MCF 10A (cell line): ENCODE measurements at regions not wholly inside any gene's neighbourhood (a gene's known extent, or its start where the extent isn't known, plus 50 kb on each side); places are given as distances from the start of the nearest gene placed in this dataset.
"Not testable (repeated sequence)": the region's sequence is repeated elsewhere in the genome, so short reads cannot be mapped to it uniquely, and the experiment has no call there.

Experiments used
- BruUV-seq: library from RNA; stranded (reverse); fragments of 400-500 nt; replicated peaks from 2 replicates; lab custom pipeline; 2021; lab: Mats Ljungman, UMichigan
- CTCF ChIA-PET: fragments of 300-600 bp; sonication (Branson Sonifier 250); formaldehyde crosslinking; extraction: SDS; loops from one replicate; lab custom pipeline; 2021; ENCODE audit warnings: antibody characterized with exemption, inconsistent platforms; lab: Yijun Ruan, JAX
- POLR2A ChIA-PET: fragments of 300-600, 350-650 bp; sonication (Branson Sonifier 250); formaldehyde crosslinking; extraction: SDS; loops from one replicate; lab custom pipeline; 2020; ENCODE audit warnings: antibody characterized with exemption, inconsistent platforms; lab: Yijun Ruan, JAX
- DNase-seq: peaks from one replicate; pipeline ENCODE4 v3.0.0-alpha.2; 2018; ENCODE audit not compliant: unreplicated experiment
- H3K27ac Mint-ChIP-seq: one replicate; pipeline ENCODE4 v1.8.0; 2022; ENCODE audit warnings: mild to moderate bottlenecking, low read depth, mixed read lengths; ENCODE audit not compliant: unreplicated experiment
- H3K27me3 Mint-ChIP-seq: one replicate; pipeline ENCODE4 v1.8.0; 2022; ENCODE audit warnings: mixed read lengths; ENCODE audit not compliant: insufficient read depth, unreplicated experiment
- H3K36me3 Mint-ChIP-seq: one replicate; pipeline ENCODE4 v1.8.0; 2022; ENCODE audit warnings: mild to moderate bottlenecking, moderate library complexity, mixed read lengths; ENCODE audit not compliant: insufficient read depth, unreplicated experiment
- H3K4me1 Mint-ChIP-seq: one replicate; pipeline ENCODE4 v1.8.0; 2022; ENCODE audit warnings: mixed read lengths; ENCODE audit not compliant: insufficient read depth, unreplicated experiment
- H3K4me3 Mint-ChIP-seq: one replicate; pipeline ENCODE4 v1.8.0; 2022; ENCODE audit warnings: mild to moderate bottlenecking, moderate library complexity, mixed read lengths; ENCODE audit not compliant: unreplicated experiment
- H3K9me3 Mint-ChIP-seq: one replicate; pipeline ENCODE4 v1.8.0; 2022; ENCODE audit warnings: mixed read lengths; ENCODE audit not compliant: unreplicated experiment
- CTCF ChIP-seq: fragments of 200-600 bp; IDR thresholded peaks from one replicate; pipeline ENCODE4 v1.8.0; 2022; ENCODE audit warnings: antibody characterized with exemption, mild to moderate bottlenecking; ENCODE audit not compliant: unreplicated experiment
- intact Hi-C: fragments of 100-400 bp; cut with micrococcal nuclease; formaldehyde crosslinking; loops from 2 replicates; pipeline ENCODE4 v1.14.1; 2022

- Mint-ChIP-seq H3K36me3 (no peaks in the 10 kb centered on the region), H3K27me3 (no peaks in the 10 kb centered on the region), H3K27ac (no peak overlapping the region), H3K4me3 (no peak overlapping the region), H3K9me3 (no peaks in the 10 kb centered on the region), H3K4me1 (no peaks in the 10 kb centered on the region)
- ChIA-PET CTCF (interaction anchor here (0.7 to 1.6 kb wide), 3 partner anchors 10 to 201 kb away, joined by 3 to 4 read pairs (median 4); no protein-coding TSS in a partner anchor), POLR2A (no interaction called here)
- no TSS peak for BruUV-seq
- DNase-seq, result no peak
- intact Hi-C loops, result no loop called here
- TF ChIP-seq CTCF, result no peak
Measured at GRCh38 chr1:115506518-115506917, 135.3 kb upstream of the VANGL1 start.

- intact Hi-C loops, result no loop called here
- no peak for TF ChIP-seq CTCF
- H3K27ac Mint-ChIP-seq, result no peak overlapping the region
- BruUV-seq, result no TSS peak
- H3K4me3 Mint-ChIP-seq, result no peak overlapping the region
- CTCF ChIA-PET, result interaction anchor here (0.6 to 0.9 kb wide), 4 partner anchors 33 to 901 kb away, joined by 3 read pairs; no protein-coding TSS in a partner anchor
- H3K27me3 Mint-ChIP-seq, result no peaks in the 10 kb centered on the region
- no peaks in the 10 kb centered on the region for H3K9me3 Mint-ChIP-seq
- DNase-seq, result no peak
- POLR2A ChIA-PET, result no interaction called here
- H3K4me1 Mint-ChIP-seq, result no peaks in the 10 kb centered on the region
- no peaks in the 10 kb centered on the region for H3K36me3 Mint-ChIP-seq
Measured at GRCh38 chr1:115505148-115505571, 136.6 kb upstream of the VANGL1 start.

GRCh38 chr1:115502183-115502582, 139.6 kb upstream of the VANGL1 start:
- DNase-seq, H3K9me3 Mint-ChIP-seq, POLR2A ChIA-PET, intact Hi-C loops, H3K27me3 Mint-ChIP-seq, H3K4me1 Mint-ChIP-seq, H3K4me3 Mint-ChIP-seq, H3K27ac Mint-ChIP-seq, H3K36me3 Mint-ChIP-seq, BruUV-seq: not testable (repeated sequence)
- CTCF ChIA-PET, result interaction anchor here (1.4 kb wide), 1 partner anchor 363 kb away, joined by 4 read pairs; no protein-coding TSS in a partner anchor

GRCh38 chr1:115501476-115501875, 140.3 kb upstream of the VANGL1 start:
- H3K9me3 Mint-ChIP-seq, result no peaks in the 10 kb centered on the region
- H3K4me3 Mint-ChIP-seq, result no peak overlapping the region
- peaks cover 14% of the 10 kb centered on the region for H3K4me1 Mint-ChIP-seq
- H3K27me3 Mint-ChIP-seq, result no peaks in the 10 kb centered on the region
- no peak overlapping the region for H3K27ac Mint-ChIP-seq
- ChIA-PET POLR2A (no interaction called here), CTCF (interaction anchor here (1.4 kb wide), 1 partner anchor 362 kb away, joined by 4 read pairs; no protein-coding TSS in a partner anchor)
- no TSS peak for BruUV-seq
- H3K36me3 Mint-ChIP-seq, result no peaks in the 10 kb centered on the region
- intact Hi-C loops, result no loop called here
- TF ChIP-seq CTCF, result no peak
- no peak for DNase-seq
